Motor neuron (in vitro differentiated cells): ENCODE measurements at regions not wholly inside any gene's neighbourhood (a gene's known extent, or its start where the extent isn't known, plus 50 kb on each side); places are given as distances from the start of the nearest gene placed in this dataset.

Source experiments
- ATAC-seq, 8 experiments: fragments of 200-7000 bp; cut with Tn5 transposase; replicated peaks in 6 of 8; 2 replicates each; pipeline ENCODE4 v1.8.0; 2021; ENCODE audit warnings: mild to moderate bottlenecking in 8 of 8, moderate library complexity in 8 of 8
- H3K27ac ChIP-seq, 2 donors: fragments of 250-450 bp; sonication (Bioruptor Pico); 2 replicates each; pipeline ENCODE4 v1.9.0; 2021; ENCODE audit warnings: antibody characterized with exemption in 2 of 2, mild to moderate bottlenecking in 2 of 2, moderate library complexity in 1 of 2
- H3K4me1 ChIP-seq, 2 donors: fragments of 250-450 bp; sonication (Bioruptor Pico); replicated peaks in 1 of 2; 2 replicates each; pipeline ENCODE4 v1.6.1; 2021; ENCODE audit warnings: antibody characterized with exemption in 2 of 2, mild to moderate bottlenecking in 2 of 2, moderate library complexity in 1 of 2
- H3K4me3 ChIP-seq, 5 donors: fragments of 250-450 bp; sonication (Bioruptor Pico); 2 replicates each; pipeline ENCODE4 v1.9.0; 2021; ENCODE audit warnings: antibody characterized with exemption in 5 of 5, mild to moderate bottlenecking in 5 of 5, moderate library complexity in 4 of 5
- WGBS, 10 experiments: fragments of 450-650 bp; shearing (Covaris generic); methylation state at CpG; one replicate each; pipeline ENCODE4 v1.0.0; 2022; 5-methylcytosine and 5-hydroxymethylcytosine counted together
- in situ Hi-C, 9 experiments: fragments of 400-800 bp; cut with MboI; loops; one replicate each; pipeline ENCODE4 v1.15.0; 2021; ENCODE audit warnings: low sequenced_read_pairs in 9 of 9, low pct_unique_long_range_greater_than_20kb in 2 of 9; ENCODE audit not compliant: unreplicated experiment in 9 of 9

DNA sequence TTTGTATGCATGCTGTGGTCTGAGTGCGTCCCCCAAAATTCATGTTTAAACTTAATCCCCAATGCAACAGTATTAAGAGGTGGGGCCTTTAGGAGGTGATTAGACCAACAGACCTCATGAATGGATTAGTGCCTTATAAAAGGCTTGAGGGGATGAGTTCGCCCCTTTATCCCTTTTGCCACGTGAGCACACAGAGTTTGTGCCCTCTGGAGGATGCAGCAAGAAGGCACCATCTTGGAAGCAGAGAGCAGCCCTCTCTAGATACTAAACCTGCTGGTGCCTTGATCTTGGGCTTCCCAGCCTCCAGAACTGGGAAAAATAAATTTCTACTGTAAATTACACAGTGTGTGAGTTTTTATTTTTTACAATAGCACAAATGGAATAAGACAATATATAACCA, 177.1 kb upstream of the SPRY4 start:
- Histone ChIP-seq H3K27ac (no peak overlapping the region), H3K4me1 (peaks cover 0 to 11% of the 10 kb centered on the region in 2 donors), H3K4me3 (no peak overlapping the region)
- in situ Hi-C loops, result no loop called here
- WGBS, 10 experiments, result 20 to 100% (median 87%) methylated on average over 1 to 3 of the region's 3 CpGs; no CpG with 5 or more reads in 3 of the 10 experiments
- ATAC-seq, result no peak

DNA sequence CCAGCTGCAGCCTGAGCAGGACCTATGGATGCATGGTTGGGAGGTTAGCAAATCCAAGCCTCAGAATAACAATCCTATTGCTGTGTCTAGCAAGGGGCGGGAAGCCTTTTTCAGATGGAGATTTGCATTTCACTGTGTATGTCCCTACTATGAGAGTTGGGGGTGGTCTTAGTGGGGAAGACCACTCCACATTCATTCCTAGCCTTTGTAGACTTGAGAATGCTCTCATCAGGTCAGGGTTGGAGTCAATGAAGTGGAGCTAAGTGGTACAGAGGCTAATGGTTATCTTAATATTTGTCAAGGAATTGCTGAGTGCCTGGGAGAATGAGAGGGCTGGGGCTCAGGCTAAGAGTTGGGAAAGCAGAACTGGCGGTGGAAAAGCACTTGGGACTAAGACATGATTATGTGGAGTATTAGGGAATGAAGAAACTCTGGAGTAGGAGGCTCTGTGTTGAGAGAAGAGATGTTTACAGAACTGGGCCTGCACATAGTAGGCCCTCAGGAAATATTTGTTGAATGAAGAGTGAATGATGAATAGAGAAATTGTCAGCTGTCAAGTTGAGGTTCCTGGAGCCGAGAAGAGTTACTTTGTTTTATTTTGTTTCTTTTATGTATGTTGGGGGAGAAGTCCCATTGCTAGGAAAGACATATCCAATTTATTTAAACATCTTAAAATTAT, 175.5 kb upstream of the SPRY4 start:
- 39 to 100% (median 73%) methylated on average over 1 to 3 of the region's 3 CpGs; no CpG with 5 or more reads in 2 of the 10 experiments for WGBS, 10 experiments
- ATAC-seq, result peak in 1 of 8 experiments; percentile 92
- H3K4me1 ChIP-seq, result peaks cover 0 to 11% of the 10 kb centered on the region in 2 donors
- no peak overlapping the region for H3K4me3 ChIP-seq
- H3K27ac ChIP-seq, result no peak overlapping the region
- in situ Hi-C loops, result no loop called here

- Histone ChIP-seq H3K27ac (no peak overlapping the region), H3K4me1 (peaks cover 0 to 11% of the 10 kb centered on the region in 2 donors), H3K4me3 (no peak overlapping the region)
- ATAC-seq, result no peak
- in situ Hi-C loops, result no loop called here
- WGBS, 10 experiments, result 20 to 83% (median 43%) methylated on average over 2 to 6 of the region's 6 CpGs; no CpG with 5 or more reads in 1 of the 10 experiments
These were observed 174.9 kb upstream of the SPRY4 start for GRCh38 chr5:142499591-142500226.

DNA sequence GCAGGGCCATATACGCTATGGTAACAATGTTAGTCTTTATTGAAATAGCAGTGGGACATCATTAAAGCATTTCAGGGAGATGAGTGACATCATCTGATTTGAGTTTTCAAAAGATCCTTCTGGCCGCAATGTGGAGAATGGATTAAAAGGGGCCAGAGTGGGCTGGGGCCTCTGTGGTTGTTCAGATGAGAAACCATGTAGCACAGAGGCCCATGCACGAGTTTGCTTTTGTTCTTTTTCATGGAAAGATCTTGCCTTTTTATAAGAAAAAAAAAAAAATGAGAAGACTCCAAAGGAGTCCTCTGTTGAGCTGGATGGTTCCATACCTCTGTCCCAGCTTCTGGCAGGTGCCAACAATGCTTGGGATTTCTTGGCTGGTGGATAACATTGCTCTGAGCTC, 173.5 kb upstream of the SPRY4 start:
- WGBS, 10 experiments, result 50 to 93% (median 66%) methylated on average over 1 to 3 of the region's 3 CpGs; no CpG with 5 or more reads in 2 of the 10 experiments
- Histone ChIP-seq H3K4me3 (no peak overlapping the region), H3K27ac (no peak overlapping the region), H3K4me1 (peaks cover 0 to 11% of the 10 kb centered on the region in 2 donors)
- ATAC-seq, result no peak
- in situ Hi-C loops, result no loop called here

DNA sequence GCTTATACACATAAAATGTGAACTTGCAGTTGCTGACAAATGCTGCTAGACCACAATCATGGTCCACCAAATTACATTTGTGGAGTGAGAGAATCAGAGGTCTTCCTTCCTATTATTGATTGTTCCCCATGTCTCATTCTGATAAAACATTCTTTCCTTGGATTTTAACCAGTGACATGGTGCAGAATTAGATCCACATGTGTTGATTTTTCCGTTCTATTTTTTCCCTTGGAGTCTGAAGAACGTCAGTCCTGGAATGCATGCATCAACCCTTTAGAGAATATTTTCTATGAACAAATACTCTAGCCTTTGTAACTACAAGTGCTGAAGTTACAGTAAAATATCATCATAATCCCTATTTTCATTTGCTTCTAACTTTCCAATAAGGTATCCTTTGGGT, 170.7 kb upstream of the SPRY4 start:
- 9 to 100% (median 82%) methylated on average over 1 to 2 of the region's 2 CpGs; no CpG with 5 or more reads in 1 of the 10 experiments for WGBS, 10 experiments
- peaks cover 15 to 26% of the 10 kb centered on the region in 2 donors for H3K4me1 ChIP-seq
- ATAC-seq, result no peak
- H3K27ac ChIP-seq, result no peak overlapping the region
- H3K4me3 ChIP-seq, result no peak overlapping the region
- in situ Hi-C loops, result no loop called here

DNA sequence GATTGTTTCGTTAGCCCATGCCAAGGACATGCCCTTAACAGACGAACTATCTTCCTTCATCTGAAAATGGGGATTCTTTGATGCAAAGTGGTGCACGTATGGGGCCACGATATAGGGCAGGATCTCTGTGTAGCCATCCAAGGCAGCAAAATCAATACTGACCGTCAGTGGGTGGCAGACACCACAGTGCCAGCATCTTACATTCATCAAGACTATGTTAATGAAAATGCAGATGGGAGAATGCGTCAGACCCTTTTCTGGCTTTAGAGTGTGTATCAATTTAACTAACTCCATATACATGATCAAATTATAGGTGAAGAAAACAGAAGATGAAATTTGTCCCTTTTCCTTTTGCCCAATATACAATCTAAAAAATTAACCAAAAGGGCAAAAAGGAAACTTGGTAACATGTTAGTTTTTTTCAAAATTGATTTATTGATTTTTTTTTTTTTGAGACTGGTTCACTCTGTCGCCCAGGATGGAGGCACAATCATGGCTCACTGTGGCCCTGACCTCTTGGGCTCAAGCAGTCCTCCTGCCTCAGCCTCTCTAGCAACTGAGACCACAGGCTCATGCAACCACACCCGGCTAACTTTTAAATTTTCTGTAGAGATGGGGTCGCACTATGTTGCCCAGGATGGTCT, 169.2 kb upstream of the SPRY4 start:
- Histone ChIP-seq H3K27ac (no peak overlapping the region), H3K4me3 (no peak overlapping the region), H3K4me1 (peaks cover 16% of the 10 kb centered on the region in 2 donors)
- peak in 2 of 8 experiments; percentile 56 to 65 for ATAC-seq
- WGBS, 10 experiments, result 70 to 100% (median 84%) methylated on average over 2 to 7 of the region's 9 CpGs
- in situ Hi-C loops, result no loop called here

DNA sequence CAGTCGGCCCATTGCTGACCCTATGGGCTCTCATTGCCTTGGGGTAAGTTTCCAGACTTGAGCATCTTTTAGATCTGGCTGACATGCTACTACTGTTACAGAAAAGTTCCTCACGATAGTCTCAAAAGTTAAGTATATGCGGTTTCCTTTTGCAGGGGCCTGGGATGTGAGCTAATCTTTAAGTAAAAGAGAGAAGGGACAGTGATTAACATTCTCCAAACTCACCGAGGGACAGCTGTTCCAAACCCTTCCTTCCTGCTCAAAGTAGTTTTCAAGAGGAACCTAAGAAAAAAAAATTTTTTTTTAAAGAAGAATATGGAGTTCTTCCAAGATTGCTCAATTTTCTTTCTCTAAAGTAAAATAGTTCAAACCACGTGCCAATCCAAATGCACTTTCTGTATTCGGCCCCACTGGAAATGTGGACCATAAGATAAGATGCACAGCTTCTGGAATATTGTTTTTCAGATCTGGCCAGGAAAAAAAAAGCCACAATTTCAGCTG, 168.0 kb upstream of the SPRY4 start:
- ATAC-seq, result peak in 1 of 8 experiments; percentile 17
- WGBS, 10 experiments, result 10 to 71% (median 42%) methylated on average over 1 to 6 of the region's 6 CpGs
- in situ Hi-C loops, result no loop called here
- Histone ChIP-seq H3K4me1 (peaks cover 16% of the 10 kb centered on the region in 2 donors), H3K27ac (no peak overlapping the region), H3K4me3 (no peak overlapping the region)

DNA sequence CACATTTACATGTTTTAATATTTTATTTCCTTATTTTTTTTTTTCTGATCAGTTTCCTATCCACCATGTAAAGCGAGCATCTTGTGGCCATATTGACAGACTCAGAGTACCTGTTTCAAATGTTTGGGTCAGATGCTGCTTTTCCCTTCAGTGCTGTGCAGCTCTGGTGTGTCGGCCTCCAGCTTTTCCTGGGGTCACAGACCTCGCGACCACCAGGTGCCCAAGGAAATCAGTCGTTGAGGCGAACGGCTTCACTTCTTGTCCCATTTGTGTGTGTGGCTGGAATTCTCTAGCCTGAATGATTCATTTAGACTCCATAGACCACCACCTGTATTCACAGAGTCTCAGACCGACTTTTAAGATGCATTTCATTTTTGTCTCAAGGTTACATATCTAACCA, 166.9 kb upstream of the SPRY4 start:
- Histone ChIP-seq H3K4me3 (no peak overlapping the region), H3K27ac (peak overlapping the region in 1 of 2 donors; percentile 66), H3K4me1 (peaks cover 16% of the 10 kb centered on the region in 2 donors)
- WGBS, 10 experiments, result 54 to 100% (median 87%) methylated on average over 1 to 8 of the region's 8 CpGs; no CpG with 5 or more reads in 2 of the 10 experiments
- in situ Hi-C loops, result no loop called here
- peak in 4 of 8 experiments; percentile 13 to 34 (median 16) for ATAC-seq

DNA sequence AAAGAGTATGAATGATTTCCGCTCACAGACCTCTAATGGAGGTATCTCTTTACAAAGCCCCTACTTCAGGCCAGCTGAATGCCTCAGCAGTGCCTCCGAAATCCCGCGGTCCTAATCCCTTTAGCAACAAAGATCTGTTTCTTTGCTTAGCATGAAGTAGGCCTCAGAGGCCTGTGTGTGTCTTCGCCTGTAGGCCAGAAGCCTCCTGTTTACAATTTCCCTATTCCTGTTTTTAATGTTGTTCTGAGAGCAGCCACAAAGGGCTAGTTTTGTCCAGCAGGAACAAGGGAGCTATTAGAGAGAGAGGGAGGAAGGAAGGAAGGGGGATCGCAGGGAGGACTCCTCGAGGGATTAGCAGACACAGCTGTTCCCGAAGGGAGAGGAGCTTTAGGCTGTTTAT, 166.4 kb upstream of the SPRY4 start:
- Histone ChIP-seq H3K4me1 (peaks cover 16% of the 10 kb centered on the region in 2 donors), H3K4me3 (no peak overlapping the region), H3K27ac (peak overlapping the region; percentile 19 to 66)
- in situ Hi-C loops, result no loop called here
- WGBS, 10 experiments, result 31 to 100% (median 56%) methylated on average over 1 to 6 of the region's 8 CpGs; no CpG with 5 or more reads in 2 of the 10 experiments
- ATAC-seq, result peak in 6 of 8 experiments; percentile 51 to 78 (median 76)

GRCh38 chr5:142486581-142486980, 161.8 kb upstream of the SPRY4 start:
- no peak overlapping the region for H3K4me3 ChIP-seq
- ATAC-seq, result peak in 3 of 8 experiments; percentile 71 to 99 (median 97)
- H3K27ac ChIP-seq, result no peak overlapping the region
- H3K4me1 ChIP-seq, result peaks cover 11 to 12% of the 10 kb centered on the region in 2 donors
- in situ Hi-C loops, result no loop called here
- WGBS, 10 experiments, result 0 to 100% (median 28%) methylated on average over 1 to 2 of the region's 2 CpGs; no CpG with 5 or more reads in 6 of the 10 experiments

DNA sequence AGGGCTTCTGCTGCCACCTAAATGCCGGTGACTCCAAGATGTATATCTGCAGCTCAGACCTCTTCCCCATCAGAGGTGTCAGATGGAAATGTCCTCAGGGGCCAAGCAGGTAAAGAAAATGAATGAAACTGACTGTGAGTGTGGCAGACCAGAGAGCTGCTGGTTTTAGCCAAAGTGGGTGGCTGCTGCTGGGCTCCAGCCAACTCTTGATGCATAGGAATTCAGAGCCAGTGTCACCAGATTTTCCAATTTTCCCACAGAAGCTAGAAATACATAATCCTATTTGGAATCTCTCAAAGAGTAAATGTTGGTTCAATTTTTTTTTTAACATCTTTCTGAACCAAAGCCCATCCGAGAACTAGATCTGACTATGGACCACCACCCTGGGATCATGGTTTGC, 161.2 kb upstream of the SPRY4 start:
- ATAC-seq, result no peak
- Histone ChIP-seq H3K4me3 (no peak overlapping the region), H3K27ac (no peak overlapping the region), H3K4me1 (peaks cover 5 to 6% of the 10 kb centered on the region in 2 donors)
- in situ Hi-C loops, result no loop called here
- 0 to 86% (median 54%) methylated on average over 1 to 2 of the region's 2 CpGs; no CpG with 5 or more reads in 4 of the 10 experiments for WGBS, 10 experiments

- H3K4me1 ChIP-seq, result no peaks in the 10 kb centered on the region
- in situ Hi-C loops, result no loop called here
- no peak for ATAC-seq
- no peak overlapping the region for H3K27ac ChIP-seq
- WGBS, 10 experiments, result 83 to 100% (median 100%) methylated on average over 1 to 2 of the region's 2 CpGs; no CpG with 5 or more reads in 2 of the 10 experiments
- H3K4me3 ChIP-seq, result no peak overlapping the region
These were observed 160.1 kb upstream of the SPRY4 start for GRCh38 chr5:142484821-142485387.

DNA sequence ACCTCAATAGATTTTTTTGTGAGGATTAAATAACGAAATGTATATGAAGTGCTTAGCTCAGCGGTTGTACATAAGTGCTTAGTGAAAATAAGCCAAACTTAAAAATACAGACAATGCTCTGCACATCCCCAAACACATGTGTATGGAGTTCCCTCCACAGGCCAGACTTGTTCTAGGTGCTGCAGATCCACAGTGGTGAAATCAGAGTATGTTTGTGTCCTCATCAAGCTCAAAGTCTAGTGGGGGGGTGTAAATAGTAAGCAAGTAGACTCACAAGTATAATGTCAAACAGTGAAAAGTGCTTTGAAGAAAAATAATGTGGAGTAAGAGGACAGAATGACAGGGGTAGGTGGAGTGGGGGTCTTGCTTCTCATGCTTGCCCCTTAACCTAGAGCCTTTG, 157.4 kb upstream of the SPRY4 start:
- 47 to 92% (median 80%) methylated on average over 1 to 2 of the region's 2 CpGs; no CpG with 5 or more reads in 2 of the 10 experiments for WGBS, 10 experiments
- in situ Hi-C loops, result no loop called here
- Histone ChIP-seq H3K4me3 (no peak overlapping the region), H3K27ac (no peak overlapping the region), H3K4me1 (no peaks in the 10 kb centered on the region)
- ATAC-seq, result no peak
